ENCODE measurements at regions not wholly inside any gene's neighbourhood (a gene's known extent, or its start where the extent isn't known, plus 50 kb on each side); places are given as distances from the start of the nearest gene placed in this dataset.
A peak's percentile ranks its signal among the peaks of the same experiment; 100 is the strongest.
"Not testable (repeated sequence)": the region's sequence is repeated elsewhere in the genome, so short reads cannot be mapped to it uniquely, and the experiment has no call there.

GRCh38 chr20:26091921-26092320 lies 395.3 kb upstream of the ZNF337 start:
- DNase-seq, result not testable (repeated sequence)

GRCh38 chr20:26086195-26086594 lies 389.5 kb upstream of the ZNF337 start:
- not testable (repeated sequence) for DNase-seq

- not testable (repeated sequence) for DNase-seq
Measured at GRCh38 chr20:26073972-26074371, 377.3 kb upstream of the ZNF337 start.

- DNase-seq, result not testable (repeated sequence)
Measured at GRCh38 chr20:26059324-26059723, 362.7 kb upstream of the ZNF337 start.

- DNase-seq, result not testable (repeated sequence)
Measured at GRCh38 chr20:26058446-26058845, 361.8 kb upstream of the ZNF337 start.

GRCh38 chr20:26057135-26057752 lies 360.6 kb upstream of the ZNF337 start:
- not testable (repeated sequence) for DNase-seq

GRCh38 chr20:26025792-26026191 lies 329.1 kb upstream of the ZNF337 start:
- not testable (repeated sequence) for DNase-seq

- not testable (repeated sequence) for DNase-seq
Measured at GRCh38 chr20:26010942-26011276, 314.3 kb upstream of the ZNF337 start.

GRCh38 chr20:26010224-26010941 lies 313.7 kb upstream of the ZNF337 start:
- not testable (repeated sequence) for DNase-seq

GRCh38 chr20:26009402-26010223 lies 313.0 kb upstream of the ZNF337 start:
- peak in 1 of 2 experiments; percentile 63 for DNase-seq

- DNase-seq, result not testable (repeated sequence)
Measured at GRCh38 chr20:26008026-26008425, 311.4 kb upstream of the ZNF337 start.

- not testable (repeated sequence) for DNase-seq
Measured at GRCh38 chr20:26006164-26006563, 309.5 kb upstream of the ZNF337 start.

- DNase-seq, result not testable (repeated sequence)
Measured at GRCh38 chr20:26003959-26004358, 307.3 kb upstream of the ZNF337 start.

- DNase-seq, result not testable (repeated sequence)
Measured at GRCh38 chr20:25997367-25998038, 300.9 kb upstream of the ZNF337 start.

- no peak for DNase-seq
Measured at GRCh38 chr20:25992146-25992545, 295.5 kb upstream of the ZNF337 start.

- DNase-seq, result no peak
Measured at GRCh38 chr20:25991756-25992130, 295.1 kb upstream of the ZNF337 start.

- DNase-seq, result no peak
Measured at GRCh38 chr20:25991051-25991755, 294.6 kb upstream of the ZNF337 start.

- not testable (repeated sequence) for DNase-seq
Measured at GRCh38 chr20:25989686-25990085, 293.0 kb upstream of the ZNF337 start.

- no peak for DNase-seq
Measured at GRCh38 chr20:25989196-25989595, 292.5 kb upstream of the ZNF337 start.

GRCh38 chr20:25987928-25988560 lies 291.4 kb upstream of the ZNF337 start:
- not testable (repeated sequence) for DNase-seq

GRCh38 chr20:25987073-25987927 lies 290.6 kb upstream of the ZNF337 start:
- DNase-seq, result peak; percentile 20 to 66
